HEK293 (cell line): ENCODE measurements at regions not wholly inside any gene's neighbourhood (a gene's known extent, or its start where the extent isn't known, plus 50 kb on each side); places are given as distances from the start of the nearest gene placed in this dataset.

Source experiments
- CTCF ChIP-seq: fragments of 450-650 bp; formaldehyde crosslinking; IDR thresholded peaks from 2 replicates; pipeline ENCODE4 v1.5.1; 2016; ENCODE audit warnings: missing biosample characterization, missing genetic modification characterization
- TCF7L2 ChIP-seq: IDR thresholded peaks from 2 replicates; pipeline ENCODE4 v1.6.1; 2011; ENCODE audit warnings: low read depth, mild to moderate bottlenecking, inconsistent platforms, low read length, moderate library complexity, borderline replicate concordance
- ZNF121 ChIP-seq: fragments of 450-650 bp; formaldehyde crosslinking; IDR thresholded peaks from 2 replicates; pipeline ENCODE4 v1.5.1; 2016; ENCODE audit warnings: missing biosample characterization, missing genetic modification characterization
- ZNF626 ChIP-seq: fragments of 450-650 bp; sonication (Bioruptor Pico); formaldehyde crosslinking; IDR thresholded peaks from 2 replicates; pipeline ENCODE4 v1.5.1; 2018; ENCODE audit warnings: missing biosample characterization, missing genetic modification characterization, inconsistent platforms

DNA sequence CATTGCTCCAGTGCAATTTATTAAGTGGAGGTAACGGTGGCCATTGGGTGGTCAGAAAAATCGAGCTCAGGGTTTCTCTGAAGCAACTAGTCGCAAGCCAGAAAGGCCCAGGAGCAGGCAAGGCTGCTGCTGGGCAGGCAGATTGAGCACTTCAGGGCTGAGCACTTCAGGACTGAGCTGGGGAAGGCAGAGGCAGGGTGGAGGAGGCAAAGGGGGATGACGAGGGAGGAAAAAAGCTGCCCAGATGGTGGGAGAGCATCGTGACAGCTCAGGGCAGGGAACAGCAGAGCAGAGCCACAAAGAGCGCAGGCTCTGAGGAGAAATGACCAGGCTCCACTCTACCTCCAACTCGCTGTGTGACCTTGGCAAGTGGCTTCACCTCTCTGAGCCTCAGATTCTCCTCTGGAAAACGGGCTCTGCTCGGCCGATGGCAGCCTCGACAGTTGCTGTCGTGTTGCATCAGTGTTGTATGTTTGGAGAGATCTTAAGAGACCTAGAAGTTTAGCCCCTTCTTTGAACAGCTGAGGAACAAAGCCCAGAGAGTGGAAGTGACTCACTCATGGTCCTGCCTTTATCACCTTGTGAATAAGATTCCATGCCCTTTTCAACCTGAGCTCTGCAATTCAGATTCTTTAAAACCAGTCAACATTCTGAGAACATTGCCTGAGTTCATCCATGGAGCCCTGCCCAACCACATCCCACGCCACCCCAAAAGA, 141.4 kb downstream of the SYF2 start:
- TF ChIP-seq ZNF121 = no peak
- TF ChIP-seq CTCF = no peak
- TF ChIP-seq ZNF626 (tag by site-specific recombination) = no peak
- TF ChIP-seq TCF7L2 = no peak
